ENCODE measurements at regions not wholly inside any gene's neighbourhood (a gene's known extent, or its start where the extent isn't known, plus 50 kb on each side); places are given as distances from the start of the nearest gene placed in this dataset.
A peak's percentile ranks its signal among the peaks of the same experiment; 100 is the strongest.

- no peaks in the 10 kb centered on the region for H3K9me3 ChIP-seq (replicated peaks in 1 of 2; ENCODE audit: control insufficient read depth in 1 of 2, insufficient read depth in 1 of 2, low read length in 2 of 2)
- DNase-seq: peak; percentile 12 to 84 (median 21)
- no peak overlapping the region for H3K4me3 ChIP-seq (replicated peaks in 1 of 3; ENCODE audit: low read depth in 2 of 3, low read length in 3 of 3)
- peak overlapping the region in 1 of 2 donors; percentile 39 for H3K4me3 Mint-ChIP-seq
- H4K20me1 ChIP-seq (ENCODE audit: insufficient read depth, low read length): no peaks in the 10 kb centered on the region
- no peak overlapping the region for H2AFZ ChIP-seq (ENCODE audit: insufficient read depth, low read depth, low read length, poor library complexity, severe bottlenecking)
- intact Hi-C loops (cut with micrococcal nuclease): no loop called here
- TF ChIP-seq CTCF (IDR thresholded peaks at IDR 0.05): no peak
- H3K9me3 Mint-ChIP-seq: peaks cover 5 to 9% (median 6%) of the 10 kb centered on the region in 7 donors
- H3K27me3 ChIP-seq (ENCODE audit: control insufficient read depth in 2 of 2, insufficient read depth in 2 of 2, low read length in 2 of 2): no peaks in the 10 kb centered on the region
- peaks cover 21 to 33% of the 10 kb centered on the region in 2 donors for H3K4me1 ChIP-seq (ENCODE audit: control insufficient read depth in 1 of 2, insufficient read depth in 2 of 2, low read length in 2 of 2)
- peak overlapping the region in 4 of 7 donors; percentile 30 to 84 (median 50) for H3K27ac Mint-ChIP-seq
- H3K4me2 ChIP-seq (replicated peaks; ENCODE audit: extremely low read depth, low read length, poor library complexity, severe bottlenecking): no peak overlapping the region
- no peak overlapping the region for H3K27ac ChIP-seq (ENCODE audit: low read depth in 1 of 2, low read length in 2 of 2)
- peaks cover 35% of the 10 kb centered on the region for H3K4me1 Mint-ChIP-seq
- H3K9ac ChIP-seq (ENCODE audit: insufficient read depth, low read length, poor library complexity, severe bottlenecking): no peak overlapping the region
- H3K36me3 ChIP-seq (replicated peaks in 1 of 2; ENCODE audit: control insufficient read depth in 1 of 2, insufficient read depth in 2 of 2, low read length in 2 of 2): no peaks in the 10 kb centered on the region
- 38% methylated on average over 1 of the region's 3 CpGs for WGBS (ENCODE audit: insufficient coverage)
- H3K36me3 Mint-ChIP-seq: peaks cover 0 to 3% of the 10 kb centered on the region in 2 donors
- peaks cover 5 to 19% (median 10%) of the 10 kb centered on the region in 3 donors for H3K27me3 Mint-ChIP-seq (ENCODE audit: low read depth in 3 of 3)
- H3K79me2 ChIP-seq (ENCODE audit: insufficient read depth, low read length): no peaks in the 10 kb centered on the region
Observed at GRCh38 chr11:119512369-119512768, 89.4 kb upstream of the THY1 start.

GRCh38 chr11:119511614-119512306 lies 88.8 kb upstream of the THY1 start:
- Histone ChIP-seq H3K36me3 (replicated peaks in 1 of 2; ENCODE audit: control insufficient read depth in 1 of 2, insufficient read depth in 2 of 2, low read length in 2 of 2) (no peaks in the 10 kb centered on the region), H3K27me3 (ENCODE audit: control insufficient read depth in 2 of 2, insufficient read depth in 2 of 2, low read length in 2 of 2) (no peaks in the 10 kb centered on the region), H3K4me2 (replicated peaks; ENCODE audit: extremely low read depth, low read length, poor library complexity, severe bottlenecking) (no peak overlapping the region), H4K20me1 (ENCODE audit: insufficient read depth, low read length) (no peaks in the 10 kb centered on the region), H2AFZ (ENCODE audit: insufficient read depth, low read depth, low read length, poor library complexity, severe bottlenecking) (no peak overlapping the region), H3K9ac (ENCODE audit: insufficient read depth, low read length, poor library complexity, severe bottlenecking) (no peak overlapping the region), H3K4me1 (ENCODE audit: control insufficient read depth in 1 of 2, insufficient read depth in 2 of 2, low read length in 2 of 2) (peaks cover 21 to 33% of the 10 kb centered on the region in 2 donors), H3K27ac (ENCODE audit: low read depth in 1 of 2, low read length in 2 of 2) (no peak overlapping the region), H3K9me3 (replicated peaks in 1 of 2; ENCODE audit: control insufficient read depth in 1 of 2, insufficient read depth in 1 of 2, low read length in 2 of 2) (no peaks in the 10 kb centered on the region), H3K4me3 (replicated peaks in 1 of 3; ENCODE audit: low read depth in 2 of 3, low read length in 3 of 3) (no peak overlapping the region), H3K79me2 (ENCODE audit: insufficient read depth, low read length) (no peaks in the 10 kb centered on the region)
- Mint-ChIP-seq H3K27me3 (ENCODE audit: low read depth in 3 of 3) (peaks cover 5 to 19% (median 10%) of the 10 kb centered on the region in 3 donors), H3K4me3 (peak overlapping the region in 1 of 2 donors; percentile 48), H3K4me1 (peaks cover 35% of the 10 kb centered on the region), H3K9me3 (peaks cover 5 to 9% (median 6%) of the 10 kb centered on the region in 7 donors), H3K36me3 (peaks cover 0 to 3% of the 10 kb centered on the region in 2 donors), H3K27ac (peak overlapping the region in 3 of 7 donors; percentile 11 to 95 (median 88))
- DNase-seq: no peak
- no peak for TF ChIP-seq CTCF (IDR thresholded peaks at IDR 0.05)
- WGBS (ENCODE audit: insufficient coverage): 73% methylated on average over 4 of the region's 12 CpGs
- intact Hi-C loops (cut with micrococcal nuclease): no loop called here
